Epithelial cell of proximal tubule (primary cell): ENCODE measurements at regions not wholly inside any gene's neighbourhood (a gene's known extent, or its start where the extent isn't known, plus 50 kb on each side); places are given as distances from the start of the nearest gene placed in this dataset.

ENCODE experiments used
- DNase-seq: peaks from one replicate; pipeline ENCODE4 v3.0.0-alpha.2; 2011; ENCODE audit warnings: low read depth
- H3K4me3 ChIP-seq: 2 replicates; pipeline ENCODE4 v1.5.1; 2011; ENCODE audit warnings: low read depth, mild to moderate bottlenecking, low read length
- CTCF ChIP-seq: conservative IDR thresholded peaks from 2 replicates; pipeline ENCODE4 v1.5.1; 2012; ENCODE audit warnings: low read depth, mild to moderate bottlenecking, low read length

- DNase-seq, result no peak
- no peak overlapping the region for H3K4me3 ChIP-seq
- TF ChIP-seq CTCF, result no peak
Observed at GRCh38 chr4:27648416-27648815, 787.8 kb downstream of the STIM2 start.

- no peak for TF ChIP-seq CTCF
- no peak for DNase-seq
Observed at GRCh38 chr4:27662426-27662825, 801.8 kb downstream of the STIM2 start.

GRCh38 chr4:27666943-27667342 lies 806.3 kb downstream of the STIM2 start:
- no peak overlapping the region for H3K4me3 ChIP-seq
- DNase-seq, result no peak
- peak; percentile 34 for TF ChIP-seq CTCF

More at GRCh38 chr4:27662426-27662825, 801.8 kb downstream of the STIM2 start:
- no peak overlapping the region for H3K4me3 ChIP-seq

- no peak for DNase-seq
- no peak overlapping the region for H3K4me3 ChIP-seq
Observed at GRCh38 chr4:27668001-27668400, 807.4 kb downstream of the STIM2 start.

GRCh38 chr4:27678027-27678426 lies 817.4 kb downstream of the STIM2 start:
- no peak for DNase-seq
- H3K4me3 ChIP-seq, result no peak overlapping the region
- TF ChIP-seq CTCF, result no peak

More at GRCh38 chr4:27668001-27668400, 807.4 kb downstream of the STIM2 start:
- TF ChIP-seq CTCF, result no peak

- no peak overlapping the region for H3K4me3 ChIP-seq
- peak; percentile 10 for DNase-seq
- TF ChIP-seq CTCF, result peak; percentile 93
Observed at GRCh38 chr4:27684610-27685011, 824.0 kb downstream of the STIM2 start.

GRCh38 chr4:27685091-27685490 lies 824.5 kb downstream of the STIM2 start:
- no peak for TF ChIP-seq CTCF
- DNase-seq, result no peak
- no peak overlapping the region for H3K4me3 ChIP-seq
